ENCODE measurements at regions not wholly inside any gene's neighbourhood (a gene's known extent, or its start where the extent isn't known, plus 50 kb on each side); places are given as distances from the start of the nearest gene placed in this dataset.

GRCh38 chr7:41445946-41446345 is 256.9 kb downstream of the INHBA start:
- TF ChIP-seq CTCF (conservative IDR thresholded peaks at IDR 0.05; ENCODE audit: low read length) (no peak), EZH2phosphoT487 (IDR thresholded peaks at IDR 0.05; ENCODE audit: borderline replicate concordance, low read depth, low read length) (no peak)
